ENCODE measurements at regions not wholly inside any gene's neighbourhood (a gene's known extent, or its start where the extent isn't known, plus 50 kb on each side); places are given as distances from the start of the nearest gene placed in this dataset.

GRCh38 chr22:47245786-47246185 lies 483.3 kb downstream of the TBC1D22A start:
- H3K36me3 ChIP-seq (ENCODE audit: low read length): no peaks in the 10 kb centered on the region
- 0 out of 2 replicates have a peak, but pooled peaks cover 4% of the 10 kb centered on the region for H3K27me3 ChIP-seq (ENCODE audit: low read length)
- H2AFZ ChIP-seq (ENCODE audit: low read depth, low read length, severe bottlenecking): no peak overlapping the region
- H3F3A ChIP-seq (ENCODE audit: insufficient read depth): no peaks in the 10 kb centered on the region
- no peaks in the 10 kb centered on the region for H3K79me2 ChIP-seq (ENCODE audit: insufficient read depth, low read length)
- no peak overlapping the region for H3K4me3 ChIP-seq (ENCODE audit: insufficient read depth, low read length, poor library complexity, severe bottlenecking)
- no peak overlapping the region for H3K9ac ChIP-seq (ENCODE audit: low read length)
- no peak overlapping the region for H3K4me2 ChIP-seq (ENCODE audit: low read depth, low read length, poor library complexity, severe bottlenecking)
- H3K27ac ChIP-seq (ENCODE audit: low read depth, low read length): no peak overlapping the region
- no peaks in the 10 kb centered on the region for H4K20me1 ChIP-seq (ENCODE audit: low read depth, low read length)
- H3K9me3 ChIP-seq (ENCODE audit: insufficient read depth, low read length): no peaks in the 10 kb centered on the region
- TF ChIP-seq EZH2phosphoT487 (conservative IDR thresholded peaks at IDR 0.05; ENCODE audit: low read length): no peak
- no peak for TF ChIP-seq CTCF (IDR thresholded peaks at IDR 0.05; ENCODE audit: insufficient read depth, low read length, poor library complexity, severe bottlenecking)
- no peaks in the 10 kb centered on the region for H3K9me2 ChIP-seq (replicated peaks; ENCODE audit: insufficient read depth, low read length)

DNA sequence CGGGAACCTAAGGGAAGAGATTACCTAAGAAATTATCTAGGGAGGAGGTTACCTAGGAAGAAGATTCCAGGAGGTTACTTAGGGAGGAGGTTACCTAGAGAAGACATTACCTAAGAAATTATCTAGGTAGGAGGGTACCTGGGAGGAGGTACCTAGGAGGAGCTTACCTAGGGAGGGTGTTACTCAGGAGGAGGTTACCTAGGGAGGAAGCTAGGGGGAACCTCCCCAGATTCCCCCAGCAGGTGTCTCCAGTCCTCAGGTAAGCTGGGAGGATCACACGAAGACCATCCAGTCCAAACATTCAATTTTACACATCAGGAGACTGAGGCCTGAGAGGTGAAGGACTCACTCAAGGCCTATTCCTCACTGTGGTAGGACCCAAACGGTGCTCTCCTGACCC lies 482.8 kb downstream of the TBC1D22A start:
- no peaks in the 10 kb centered on the region for H3K9me3 ChIP-seq (ENCODE audit: insufficient read depth, low read length)
- H4K20me1 ChIP-seq (ENCODE audit: low read depth, low read length): no peaks in the 10 kb centered on the region
- H2AFZ ChIP-seq (ENCODE audit: low read depth, low read length, severe bottlenecking): no peak overlapping the region
- TF ChIP-seq CTCF (IDR thresholded peaks at IDR 0.05; ENCODE audit: insufficient read depth, low read length, poor library complexity, severe bottlenecking): no peak
- no peak for TF ChIP-seq EZH2phosphoT487 (conservative IDR thresholded peaks at IDR 0.05; ENCODE audit: low read length)
- H3K9ac ChIP-seq (ENCODE audit: low read length): no peak overlapping the region
- no peaks in the 10 kb centered on the region for H3F3A ChIP-seq (ENCODE audit: insufficient read depth)
- H3K4me2 ChIP-seq (ENCODE audit: low read depth, low read length, poor library complexity, severe bottlenecking): no peak overlapping the region
- H3K9me2 ChIP-seq (replicated peaks; ENCODE audit: insufficient read depth, low read length): no peaks in the 10 kb centered on the region
- H3K79me2 ChIP-seq (ENCODE audit: insufficient read depth, low read length): no peaks in the 10 kb centered on the region
- H3K27ac ChIP-seq (ENCODE audit: low read depth, low read length): no peak overlapping the region
- H3K27me3 ChIP-seq (ENCODE audit: low read length): 0 out of 2 replicates have a peak, but pooled peaks cover 4% of the 10 kb centered on the region
- no peaks in the 10 kb centered on the region for H3K36me3 ChIP-seq (ENCODE audit: low read length)
- no peak overlapping the region for H3K4me3 ChIP-seq (ENCODE audit: insufficient read depth, low read length, poor library complexity, severe bottlenecking)

GRCh38 chr22:47240116-47240515 lies 477.7 kb downstream of the TBC1D22A start:
- Histone ChIP-seq H4K20me1 (ENCODE audit: low read depth, low read length) (no peaks in the 10 kb centered on the region), H2AFZ (ENCODE audit: low read depth, low read length, severe bottlenecking) (no peak overlapping the region), H3K4me3 (ENCODE audit: insufficient read depth, low read length, poor library complexity, severe bottlenecking) (no peak overlapping the region), H3K27ac (ENCODE audit: low read depth, low read length) (no peak overlapping the region), H3K9me3 (ENCODE audit: insufficient read depth, low read length) (no peaks in the 10 kb centered on the region), H3K36me3 (ENCODE audit: low read length) (no peaks in the 10 kb centered on the region), H3K79me2 (ENCODE audit: insufficient read depth, low read length) (no peaks in the 10 kb centered on the region), H3F3A (ENCODE audit: insufficient read depth) (no peaks in the 10 kb centered on the region), H3K4me2 (ENCODE audit: low read depth, low read length, poor library complexity, severe bottlenecking) (no peak overlapping the region), H3K9me2 (replicated peaks; ENCODE audit: insufficient read depth, low read length) (peaks cover 2% of the 10 kb centered on the region; the same call in 1 of the 2 replicates), H3K27me3 (ENCODE audit: low read length) (0 out of 2 replicates have a peak, but pooled peaks cover 5% of the 10 kb centered on the region), H3K9ac (ENCODE audit: low read length) (no peak overlapping the region)
- no peak for TF ChIP-seq CTCF (IDR thresholded peaks at IDR 0.05; ENCODE audit: insufficient read depth, low read length, poor library complexity, severe bottlenecking)
